HepG2 (cell line): ENCODE measurements at regions not wholly inside any gene's neighbourhood (a gene's known extent, or its start where the extent isn't known, plus 50 kb on each side); places are given as distances from the start of the nearest gene placed in this dataset.

Experiments used
- ATAC-seq: fragments of 200-7000 bp; cut with Tn5 transposase; 3 replicates; pipeline ENCODE4 v1.9.1; 2020; ENCODE audit warnings: mild to moderate bottlenecking, moderate library complexity
- BruUV-seq: library from RNA; stranded (reverse); fragments of 400-500 nt; replicated peaks from 2 replicates; lab custom pipeline; 2021; lab: Mats Ljungman, UMichigan
- CTCF ChIA-PET: fragments of 300-600 bp; formaldehyde crosslinking; extraction: SDS; loops from one replicate; lab custom pipeline; 2021; ENCODE audit warnings: low total read pairs, inconsistent platforms, low intra/inter-chr PET ratio; lab: Yijun Ruan, JAX
- POLR2A ChIA-PET: fragments of 350-600 bp; sonication (Branson Sonifier 250); formaldehyde crosslinking; loops from one replicate; lab custom pipeline; 2020; ENCODE audit warnings: antibody characterized with exemption, inconsistent platforms; lab: Yijun Ruan, JAX
- DNase-seq: peaks from one replicate; pipeline ENCODE4 v3.0.0-alpha.2; 2015; ENCODE audit warnings: low spot score
- FAIRE-seq: peaks from 3 replicates; lab custom pipeline; 2011; peaks lifted over from hg19 to GRCh38; lab: Jason Lieb, UNC
- H2AFZ ChIP-seq: one replicate; pipeline ENCODE4 v1.6.1; 2011; ENCODE audit warnings: low read length, inconsistent platforms
- H3K27ac ChIP-seq: fragments of 300-600 bp; 3 replicates; pipeline ENCODE4 v1.8.0; 2011; ENCODE audit warnings: mixed run types, mild to moderate bottlenecking, mixed read lengths, low read length, inconsistent platforms; ENCODE audit not compliant: insufficient read depth; ENCODE audit errors: extremely low read length
- H3K27me3 ChIP-seq, 2 experiments: fragments of 200-600 bp in 1 of 2; 2 replicates in 1 of 2; 3 replicates in 1 of 2; pipeline versions ENCODE4 v1.6.0 to v1.8.0; 2011; ENCODE audit warnings: low read length in 2 of 2, mild to moderate bottlenecking in 2 of 2, moderate library complexity in 2 of 2, inconsistent platforms in 1 of 2; ENCODE audit not compliant: insufficient read depth in 2 of 2, control insufficient read depth in 1 of 2
- H3K36me3 ChIP-seq, 2 experiments: fragments of 200-600 bp in 1 of 2; replicated peaks in 1 of 2; 2 replicates in 1 of 2; 3 replicates in 1 of 2; pipeline versions ENCODE4 v1.5.1 to v1.8.0; 2011; ENCODE audit warnings: low read length in 2 of 2, inconsistent platforms in 1 of 2; ENCODE audit not compliant: insufficient read depth in 2 of 2, control insufficient read depth in 1 of 2
- H3K4me1 ChIP-seq: 2 replicates; pipeline ENCODE4 v1.5.1; 2012; ENCODE audit warnings: low read length, inconsistent platforms; ENCODE audit not compliant: insufficient read depth
- H3K4me2 ChIP-seq: 2 replicates; pipeline ENCODE4 v1.6.0; 2011; ENCODE audit warnings: low read depth, low read length, inconsistent platforms
- H3K4me3 ChIP-seq, 3 experiments: fragments of 200-600 bp in 1 of 3; sonication (generic), shearing (Covaris generic) in 1 of 3; replicated peaks in 1 of 3; 2 replicates each; pipeline ENCODE4 v1.5.1; 2011 to 2016; ENCODE audit warnings: low read length in 3 of 3, inconsistent platforms in 2 of 3, low read depth in 2 of 3, mild to moderate bottlenecking in 2 of 3, control low read depth in 1 of 3, mixed read lengths in 1 of 3; ENCODE audit not compliant: insufficient read depth in 1 of 3
- H3K79me2 ChIP-seq: one replicate; pipeline ENCODE4 v1.6.1; 2011; ENCODE audit warnings: low read length, inconsistent platforms; ENCODE audit not compliant: insufficient read depth
- H3K9ac ChIP-seq: 2 replicates; pipeline ENCODE4 v1.6.0; 2011; ENCODE audit warnings: mild to moderate bottlenecking, low read depth, low read length, inconsistent platforms; ENCODE audit not compliant: insufficient read depth
- H3K9me3 ChIP-seq: 2 replicates; pipeline ENCODE4 v1.5.1; 2012; ENCODE audit warnings: mild to moderate bottlenecking, low read length
- H4K20me1 ChIP-seq: 2 replicates; pipeline ENCODE4 v1.6.0; 2011; ENCODE audit warnings: inconsistent platforms, mild to moderate bottlenecking, low read length, moderate library complexity; ENCODE audit not compliant: insufficient read depth
- BCL6 ChIP-seq: IDR thresholded peaks from 2 replicates; pipeline ENCODE4 v1.6.1; 2016; ENCODE audit warnings: missing genetic modification reagents, missing compliant biosample characterization
- ETV5 ChIP-seq: IDR thresholded peaks from 2 replicates; pipeline ENCODE4 v1.6.1; 2018; ENCODE audit warnings: missing biosample characterization, missing genetic modification reagents, inconsistent platforms, borderline replicate concordance
- FIP1L1 ChIP-seq: fragments of 200-400 bp; formaldehyde crosslinking; IDR thresholded peaks from 2 replicates; pipeline ENCODE4 v1.6.1; 2018; ENCODE audit warnings: low read depth, mild to moderate bottlenecking, low read length, moderate library complexity, borderline replicate concordance; ENCODE audit not compliant: insufficient read depth
- HCFC1 ChIP-seq: fragments of 150-350 bp; IDR thresholded peaks from 2 replicates; pipeline ENCODE4 v1.6.1; 2014; ENCODE audit warnings: low read depth, low read length
- ISL2 ChIP-seq: sonication (generic); formaldehyde crosslinking; IDR thresholded peaks from 2 replicates; pipeline ENCODE4 v1.5.0; 2020; ENCODE audit warnings: missing genetic modification reagents
- MATR3 ChIP-seq: sonication (generic); formaldehyde crosslinking; IDR thresholded peaks from 2 replicates; pipeline ENCODE4 v1.4.0; 2020; ENCODE audit warnings: missing genetic modification reagents
- PLRG1 ChIP-seq: fragments of 450-650 bp; conservative IDR thresholded peaks from 2 replicates; pipeline ENCODE4 v1.6.1; 2016
- PTBP1 ChIP-seq: fragments of 200-400 bp; formaldehyde crosslinking; IDR thresholded peaks from 2 replicates; pipeline ENCODE4 v1.6.1; 2018; ENCODE audit warnings: low read length, low read depth; ENCODE audit not compliant: poor library complexity, severe bottlenecking
- RARA ChIP-seq: IDR thresholded peaks from 2 replicates; pipeline ENCODE4 v1.6.1; 2016; ENCODE audit warnings: missing genetic modification reagents, missing compliant biosample characterization
- TEAD2 ChIP-seq: sonication (generic); formaldehyde crosslinking; IDR thresholded peaks from 2 replicates; pipeline ENCODE4 v1.9.0; 2021; ENCODE audit warnings: missing genetic modification reagents
- ZNF616 ChIP-seq: sonication (generic); formaldehyde crosslinking; IDR thresholded peaks from 2 replicates; pipeline ENCODE4 v1.5.0; 2020; ENCODE audit warnings: low read depth, mild to moderate bottlenecking, missing genetic modification reagents
- ZNF766 ChIP-seq: sonication (generic); formaldehyde crosslinking; IDR thresholded peaks from 2 replicates; pipeline ENCODE4 v1.5.0; 2020; ENCODE audit warnings: missing genetic modification reagents, borderline replicate concordance
- ZNF891 ChIP-seq: sonication (generic); formaldehyde crosslinking; IDR thresholded peaks from 2 replicates; pipeline ENCODE4 v1.5.0; 2020; ENCODE audit warnings: mild to moderate bottlenecking, missing genetic modification reagents
- ZSCAN20 ChIP-seq: sonication (generic); formaldehyde crosslinking; IDR thresholded peaks from 2 replicates; pipeline ENCODE4 v1.4.0; 2020; ENCODE audit warnings: missing genetic modification reagents, mild to moderate bottlenecking, borderline replicate concordance
- WGBS: methylation state at CpG from one replicate; pipeline ENCODE4 v1.1.6; 2017; ENCODE audit warnings: low lambda C conversion rate; 5-methylcytosine and 5-hydroxymethylcytosine counted together
- in situ Hi-C: cut with HindIII; loops from 2 replicates; pipeline ENCODE4 v1.10.0; 2017; ENCODE audit warnings: low pct_unique_long_range_greater_than_20kb; ENCODE audit not compliant: extremely low pct_ligation_motif_present
- intact Hi-C: fragments of 100-400 bp; cut with micrococcal nuclease; formaldehyde crosslinking; loops from one replicate; pipeline ENCODE4 v1.10.0; 2022; ENCODE audit not compliant: unreplicated experiment
- TF ChIP-seq, protein P1 (sequence below): IDR thresholded peaks from 2 replicates; pipeline ENCODE4 v1.4.0; 2020; ENCODE audit warnings: mild to moderate bottlenecking, missing genetic modification reagents
- TF ChIP-seq, protein P2 (sequence below): sonication (generic); formaldehyde crosslinking; IDR thresholded peaks from 2 replicates; pipeline ENCODE4 v1.9.0; 2021; ENCODE audit warnings: missing genetic modification reagents, mild to moderate bottlenecking, borderline replicate concordance
- TF ChIP-seq, protein P3 (sequence below): IDR thresholded peaks from 2 replicates; pipeline ENCODE4 v1.6.1; 2012; ENCODE audit warnings: low read depth, low read length, improper control_type of control experiment

DNA sequence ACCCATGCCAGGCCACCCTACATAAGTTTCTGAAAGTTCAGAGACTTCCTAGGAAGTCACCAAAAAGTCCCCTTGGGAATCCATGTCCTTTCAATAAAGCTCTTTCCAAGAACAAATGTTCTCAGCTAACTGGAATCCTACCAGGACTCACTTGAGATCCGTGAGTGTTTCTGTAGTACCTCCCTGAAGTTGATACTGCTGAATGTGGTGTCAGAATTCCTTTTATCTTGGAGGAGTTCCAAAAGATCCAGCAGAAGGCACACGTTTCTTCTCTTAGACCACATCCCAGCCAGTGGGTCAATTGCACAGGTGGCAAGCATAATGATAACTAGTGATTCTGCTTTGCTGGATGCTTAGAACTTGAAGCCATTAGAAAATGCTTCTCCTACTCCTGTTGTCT, 689.7 kb upstream of the IGFBP3 start (continued):
- TF ChIP-seq, protein P1, sequence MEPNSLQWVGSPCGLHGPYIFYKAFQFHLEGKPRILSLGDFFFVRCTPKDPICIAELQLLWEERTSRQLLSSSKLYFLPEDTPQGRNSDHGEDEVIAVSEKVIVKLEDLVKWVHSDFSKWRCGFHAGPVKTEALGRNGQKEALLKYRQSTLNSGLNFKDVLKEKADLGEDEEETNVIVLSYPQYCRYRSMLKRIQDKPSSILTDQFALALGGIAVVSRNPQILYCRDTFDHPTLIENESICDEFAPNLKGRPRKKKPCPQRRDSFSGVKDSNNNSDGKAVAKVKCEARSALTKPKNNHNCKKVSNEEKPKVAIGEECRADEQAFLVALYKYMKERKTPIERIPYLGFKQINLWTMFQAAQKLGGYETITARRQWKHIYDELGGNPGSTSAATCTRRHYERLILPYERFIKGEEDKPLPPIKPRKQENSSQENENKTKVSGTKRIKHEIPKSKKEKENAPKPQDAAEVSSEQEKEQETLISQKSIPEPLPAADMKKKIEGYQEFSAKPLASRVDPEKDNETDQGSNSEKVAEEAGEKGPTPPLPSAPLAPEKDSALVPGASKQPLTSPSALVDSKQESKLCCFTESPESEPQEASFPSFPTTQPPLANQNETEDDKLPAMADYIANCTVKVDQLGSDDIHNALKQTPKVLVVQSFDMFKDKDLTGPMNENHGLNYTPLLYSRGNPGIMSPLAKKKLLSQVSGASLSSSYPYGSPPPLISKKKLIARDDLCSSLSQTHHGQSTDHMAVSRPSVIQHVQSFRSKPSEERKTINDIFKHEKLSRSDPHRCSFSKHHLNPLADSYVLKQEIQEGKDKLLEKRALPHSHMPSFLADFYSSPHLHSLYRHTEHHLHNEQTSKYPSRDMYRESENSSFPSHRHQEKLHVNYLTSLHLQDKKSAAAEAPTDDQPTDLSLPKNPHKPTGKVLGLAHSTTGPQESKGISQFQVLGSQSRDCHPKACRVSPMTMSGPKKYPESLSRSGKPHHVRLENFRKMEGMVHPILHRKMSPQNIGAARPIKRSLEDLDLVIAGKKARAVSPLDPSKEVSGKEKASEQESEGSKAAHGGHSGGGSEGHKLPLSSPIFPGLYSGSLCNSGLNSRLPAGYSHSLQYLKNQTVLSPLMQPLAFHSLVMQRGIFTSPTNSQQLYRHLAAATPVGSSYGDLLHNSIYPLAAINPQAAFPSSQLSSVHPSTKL (CRISPR knock-in tag) = no peak
- TF ChIP-seq ETV5 (CRISPR knock-in tag) (no peak), PLRG1 (no peak), ISL2 (CRISPR knock-in tag) (no peak)

DNA sequence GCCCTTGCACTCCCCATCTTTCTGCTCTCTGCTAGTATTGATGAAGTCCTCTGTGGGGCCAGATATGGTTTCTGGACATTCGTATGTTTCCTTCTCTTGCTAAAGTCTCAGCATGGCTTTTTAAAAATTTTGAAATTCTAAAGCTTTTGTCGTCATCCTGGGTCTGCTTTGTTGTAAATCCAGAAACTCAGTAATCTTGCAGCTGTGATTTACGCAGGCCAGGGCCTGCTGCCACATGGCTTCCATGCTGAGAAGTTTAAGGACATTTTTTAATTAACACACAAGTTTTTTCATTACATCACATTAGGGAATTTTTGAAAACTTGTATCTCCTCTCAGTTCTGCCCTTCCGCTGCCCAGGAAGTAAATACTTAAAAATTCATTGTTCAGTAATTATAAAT, 686.1 kb upstream of the IGFBP3 start:
- FAIRE-seq = no peak
- no peak overlapping the region for H3K9ac ChIP-seq
- no peak for ATAC-seq
- TF ChIP-seq, protein P2, sequence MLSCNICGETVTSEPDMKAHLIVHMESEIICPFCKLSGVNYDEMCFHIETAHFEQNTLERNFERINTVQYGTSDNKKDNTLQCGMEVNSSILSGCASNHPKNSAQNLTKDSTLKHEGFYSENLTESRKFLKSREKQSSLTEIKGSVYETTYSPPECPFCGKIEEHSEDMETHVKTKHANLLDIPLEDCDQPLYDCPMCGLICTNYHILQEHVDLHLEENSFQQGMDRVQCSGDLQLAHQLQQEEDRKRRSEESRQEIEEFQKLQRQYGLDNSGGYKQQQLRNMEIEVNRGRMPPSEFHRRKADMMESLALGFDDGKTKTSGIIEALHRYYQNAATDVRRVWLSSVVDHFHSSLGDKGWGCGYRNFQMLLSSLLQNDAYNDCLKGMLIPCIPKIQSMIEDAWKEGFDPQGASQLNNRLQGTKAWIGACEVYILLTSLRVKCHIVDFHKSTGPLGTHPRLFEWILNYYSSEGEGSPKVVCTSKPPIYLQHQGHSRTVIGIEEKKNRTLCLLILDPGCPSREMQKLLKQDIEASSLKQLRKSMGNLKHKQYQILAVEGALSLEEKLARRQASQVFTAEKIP (CRISPR knock-in tag) = no peak
- TF ChIP-seq ZNF766 (CRISPR knock-in tag) (no peak), RARA (CRISPR knock-in tag) (no peak), ZNF891 (CRISPR knock-in tag) (no peak), MATR3 (CRISPR knock-in tag) (no peak), ZSCAN20 (CRISPR knock-in tag) (no peak), ZNF616 (CRISPR knock-in tag) (no peak), BCL6 (CRISPR knock-in tag) (no peak), HCFC1 (no peak), TEAD2 (CRISPR knock-in tag) (no peak), PTBP1 (no peak), FIP1L1 (no peak)
- TF ChIP-seq, protein P3, sequence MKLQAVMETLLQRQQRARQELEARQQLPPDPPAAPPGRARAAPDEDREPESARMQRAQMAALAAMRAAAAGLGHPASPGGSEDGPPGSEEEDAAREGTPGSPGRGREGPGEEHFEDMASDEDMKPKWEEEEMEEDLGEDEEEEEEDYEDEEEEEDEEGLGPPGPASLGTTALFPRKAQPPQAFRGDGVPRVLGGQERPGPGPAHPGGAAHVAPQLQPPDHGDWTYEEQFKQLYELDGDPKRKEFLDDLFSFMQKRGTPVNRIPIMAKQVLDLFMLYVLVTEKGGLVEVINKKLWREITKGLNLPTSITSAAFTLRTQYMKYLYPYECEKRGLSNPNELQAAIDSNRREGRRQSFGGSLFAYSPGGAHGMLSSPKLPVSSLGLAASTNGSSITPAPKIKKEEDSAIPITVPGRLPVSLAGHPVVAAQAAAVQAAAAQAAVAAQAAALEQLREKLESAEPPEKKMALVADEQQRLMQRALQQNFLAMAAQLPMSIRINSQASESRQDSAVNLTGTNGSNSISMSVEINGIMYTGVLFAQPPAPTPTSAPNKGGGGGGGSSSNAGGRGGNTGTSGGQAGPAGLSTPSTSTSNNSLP = no peak
- WGBS = 17% methylated on average over 4 of the region's 4 CpGs
- DNase-seq = no peak
- H2AFZ ChIP-seq = no peak overlapping the region
- H3K4me1 ChIP-seq = no peaks in the 10 kb centered on the region
- H3K36me3 ChIP-seq = no peaks in the 10 kb centered on the region
- ChIA-PET POLR2A (no interaction called here), CTCF (no interaction called here)
- H3K4me2 ChIP-seq = no peak overlapping the region
- no peaks in the 10 kb centered on the region for H3K79me2 ChIP-seq
- no peaks in the 10 kb centered on the region for H3K9me3 ChIP-seq
- no TSS peak for BruUV-seq
- H3K27ac ChIP-seq = no peak overlapping the region
- intact Hi-C loops (no loop called here), in situ Hi-C loops (no loop called here)
- no peak overlapping the region for H3K4me3 ChIP-seq
- no peaks in the 10 kb centered on the region for H4K20me1 ChIP-seq
- H3K27me3 ChIP-seq = no peaks in the 10 kb centered on the region; a peak in 1 of 5 replicates
